ENCODE measurements at regions not wholly inside any gene's neighbourhood (a gene's known extent, or its start where the extent isn't known, plus 50 kb on each side); places are given as distances from the start of the nearest gene placed in this dataset.

- no peak for TF ChIP-seq POLR2A (IDR thresholded peaks at IDR 0.05; ENCODE audit: low read length)
- TF ChIP-seq GATA1 (IDR thresholded peaks at IDR 0.05; ENCODE audit: low read depth, low read length): no peak
Observed at GRCh38 chr7:79949778-79950177, 184.9 kb upstream of the GNAI1 start.
